H1 (cell line): ENCODE measurements at regions not wholly inside any gene's neighbourhood (a gene's known extent, or its start where the extent isn't known, plus 50 kb on each side); places are given as distances from the start of the nearest gene placed in this dataset.

Experiments used
- EP300 ChIP-seq, 2 experiments: IDR thresholded peaks; 1 replicate in 1 of 2; 2 replicates in 1 of 2; pipeline ENCODE4 v1.6.1; 2011 to 2012; ENCODE audit warnings: low read depth in 2 of 2, low read length in 2 of 2, mild to moderate bottlenecking in 2 of 2, borderline replicate concordance in 1 of 2, inconsistent platforms in 1 of 2, moderate library complexity in 1 of 2
- POLR2AphosphoS5 ChIP-seq: IDR thresholded peaks from 2 replicates; pipeline ENCODE4 v1.6.1; 2011; ENCODE audit warnings: low read depth, low read length
- TF ChIP-seq, protein P1 (sequence below), 3 experiments: IDR thresholded peaks; 1 replicate in 2 of 3; 2 replicates in 1 of 3; pipeline versions ENCODE4 v1.5.1 to v1.6.1; 2011; ENCODE audit warnings: low read length in 3 of 3, mild to moderate bottlenecking in 3 of 3, inconsistent platforms in 2 of 3, low read depth in 1 of 3, moderate library complexity in 1 of 3; ENCODE audit not compliant: insufficient read depth in 1 of 3; ENCODE audit errors: control extremely low read depth in 1 of 3

DNA sequence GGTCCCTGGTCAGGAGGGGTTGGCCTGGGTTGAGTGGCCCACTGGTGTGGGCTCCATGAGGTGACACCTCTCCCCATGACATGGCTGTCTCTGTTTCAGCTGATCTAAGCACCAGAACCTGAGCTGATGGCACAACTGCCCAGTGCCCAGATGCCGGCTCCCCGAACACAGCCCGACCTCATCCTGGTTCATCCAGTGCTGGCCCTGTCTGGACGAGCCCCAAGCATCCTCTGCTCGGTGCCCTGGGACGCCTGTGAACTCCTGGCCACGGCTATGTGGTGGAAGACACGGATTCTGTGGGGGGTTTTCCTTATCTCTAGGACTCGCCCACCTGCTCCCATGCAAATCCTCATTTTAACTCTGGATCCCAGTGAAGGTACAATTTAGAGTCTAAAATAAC lies 389.2 kb downstream of the SHANK2 start:
- TF ChIP-seq EP300 (IDR thresholded peaks at IDR 0.05; ENCODE audit: borderline replicate concordance in 1 of 2, low read depth in 2 of 2, low read length in 2 of 2): no peak
- TF ChIP-seq POLR2AphosphoS5: no peak
- TF ChIP-seq, protein P1, sequence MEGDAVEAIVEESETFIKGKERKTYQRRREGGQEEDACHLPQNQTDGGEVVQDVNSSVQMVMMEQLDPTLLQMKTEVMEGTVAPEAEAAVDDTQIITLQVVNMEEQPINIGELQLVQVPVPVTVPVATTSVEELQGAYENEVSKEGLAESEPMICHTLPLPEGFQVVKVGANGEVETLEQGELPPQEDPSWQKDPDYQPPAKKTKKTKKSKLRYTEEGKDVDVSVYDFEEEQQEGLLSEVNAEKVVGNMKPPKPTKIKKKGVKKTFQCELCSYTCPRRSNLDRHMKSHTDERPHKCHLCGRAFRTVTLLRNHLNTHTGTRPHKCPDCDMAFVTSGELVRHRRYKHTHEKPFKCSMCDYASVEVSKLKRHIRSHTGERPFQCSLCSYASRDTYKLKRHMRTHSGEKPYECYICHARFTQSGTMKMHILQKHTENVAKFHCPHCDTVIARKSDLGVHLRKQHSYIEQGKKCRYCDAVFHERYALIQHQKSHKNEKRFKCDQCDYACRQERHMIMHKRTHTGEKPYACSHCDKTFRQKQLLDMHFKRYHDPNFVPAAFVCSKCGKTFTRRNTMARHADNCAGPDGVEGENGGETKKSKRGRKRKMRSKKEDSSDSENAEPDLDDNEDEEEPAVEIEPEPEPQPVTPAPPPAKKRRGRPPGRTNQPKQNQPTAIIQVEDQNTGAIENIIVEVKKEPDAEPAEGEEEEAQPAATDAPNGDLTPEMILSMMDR (IDR thresholded peaks at IDR 0.05; ENCODE audit: control extremely low read depth in 1 of 3, insufficient read depth in 1 of 3, low read depth in 1 of 3, low read length in 3 of 3): no peak
